ENCODE measurements at regions not wholly inside any gene's neighbourhood (a gene's known extent, or its start where the extent isn't known, plus 50 kb on each side); places are given as distances from the start of the nearest gene placed in this dataset.
A peak's percentile ranks its signal among the peaks of the same experiment; 100 is the strongest.

GRCh38 chr2:191757208-191757607 is 79.3 kb downstream of the NABP1 start:
- Mint-ChIP-seq H3K9me3 (ENCODE audit: unreplicated experiment) (no peaks in the 10 kb centered on the region), H3K36me3 (ENCODE audit: low read depth, unreplicated experiment) (no peaks in the 10 kb centered on the region), H3K27ac (ENCODE audit: unreplicated experiment) (no peak overlapping the region), H3K4me1 (ENCODE audit: low read depth, unreplicated experiment) (no peaks in the 10 kb centered on the region), H3K27me3 (ENCODE audit: low read depth, unreplicated experiment) (no peaks in the 10 kb centered on the region), H3K4me3 (ENCODE audit: unreplicated experiment) (no peak overlapping the region)
- Histone ChIP-seq H3K79me2 (ENCODE audit: insufficient read depth, low read length) (no peaks in the 10 kb centered on the region), H3K27me3 (ENCODE audit: insufficient read depth, low read length) (no peaks in the 10 kb centered on the region), H3K4me1 (ENCODE audit: insufficient read depth, low read length) (no peaks in the 10 kb centered on the region), H4K20me1 (ENCODE audit: insufficient read depth, low read length) (no peaks in the 10 kb centered on the region), H2AFZ (ENCODE audit: low read depth, low read length) (no peak overlapping the region), H3K9me3 (ENCODE audit: insufficient read depth, low read depth, low read length) (no peaks in the 10 kb centered on the region), H3K36me3 (ENCODE audit: insufficient read depth, low read length) (no peaks in the 10 kb centered on the region), H3K9ac (ENCODE audit: low read length) (no peak overlapping the region), H3K4me2 (ENCODE audit: low read length) (no peak overlapping the region), H3K4me3 (ENCODE audit: insufficient read depth, low read depth, low read length) (no peak overlapping the region), H3K27ac (ENCODE audit: low read depth, low read length) (no peak overlapping the region)
- FAIRE-seq (no peak), DNase-seq (ENCODE audit: low read depth) (no peak)
- TF ChIP-seq EZH2 (IDR thresholded peaks at IDR 0.05; ENCODE audit: insufficient read depth, low read length) (no peak), CTCF (IDR thresholded peaks at IDR 0.05; ENCODE audit: insufficient read depth, low read depth, low read length) (no peak)

GRCh38 chr2:191758518-191759507 is 80.9 kb downstream of the NABP1 start:
- no peaks in the 10 kb centered on the region for H3K27me3 Mint-ChIP-seq (ENCODE audit: low read depth, unreplicated experiment)
- no peak overlapping the region for H3K27ac Mint-ChIP-seq (ENCODE audit: unreplicated experiment)
- Histone ChIP-seq H3K79me2 (ENCODE audit: insufficient read depth, low read length) (no peaks in the 10 kb centered on the region), H3K27ac (ENCODE audit: low read depth, low read length) (no peak overlapping the region), H3K9ac (ENCODE audit: low read length) (no peak overlapping the region), H4K20me1 (ENCODE audit: insufficient read depth, low read length) (no peaks in the 10 kb centered on the region), H3K9me3 (ENCODE audit: insufficient read depth, low read depth, low read length) (no peaks in the 10 kb centered on the region), H3K27me3 (ENCODE audit: insufficient read depth, low read length) (no peaks in the 10 kb centered on the region), H3K4me3 (ENCODE audit: insufficient read depth, low read depth, low read length) (no peak overlapping the region), H3K36me3 (ENCODE audit: insufficient read depth, low read length) (no peaks in the 10 kb centered on the region), H3K4me2 (ENCODE audit: low read length) (no peak overlapping the region), H3K4me1 (ENCODE audit: insufficient read depth, low read length) (no peaks in the 10 kb centered on the region), H2AFZ (ENCODE audit: low read depth, low read length) (peak overlapping the region; percentile 31)
- FAIRE-seq (no peak), DNase-seq (ENCODE audit: low read depth) (peak; percentile 39)
- H3K9me3 Mint-ChIP-seq (ENCODE audit: unreplicated experiment): peaks cover 1% of the 10 kb centered on the region
- H3K4me3 Mint-ChIP-seq (ENCODE audit: unreplicated experiment): no peak overlapping the region
- no peak for TF ChIP-seq EZH2 (IDR thresholded peaks at IDR 0.05; ENCODE audit: insufficient read depth, low read length)
- TF ChIP-seq CTCF (IDR thresholded peaks at IDR 0.05; ENCODE audit: insufficient read depth, low read depth, low read length): peak; percentile 65
- no peaks in the 10 kb centered on the region for H3K4me1 Mint-ChIP-seq (ENCODE audit: low read depth, unreplicated experiment)
- no peaks in the 10 kb centered on the region for H3K36me3 Mint-ChIP-seq (ENCODE audit: low read depth, unreplicated experiment)

GRCh38 chr2:191759680-191760079 is 81.7 kb downstream of the NABP1 start:
- Mint-ChIP-seq H3K36me3 (ENCODE audit: low read depth, unreplicated experiment) (no peaks in the 10 kb centered on the region), H3K9me3 (ENCODE audit: unreplicated experiment) (peaks cover 1% of the 10 kb centered on the region), H3K4me3 (ENCODE audit: unreplicated experiment) (no peak overlapping the region), H3K27ac (ENCODE audit: unreplicated experiment) (no peak overlapping the region), H3K4me1 (ENCODE audit: low read depth, unreplicated experiment) (no peaks in the 10 kb centered on the region), H3K27me3 (ENCODE audit: low read depth, unreplicated experiment) (no peaks in the 10 kb centered on the region)
- Histone ChIP-seq H2AFZ (ENCODE audit: low read depth, low read length) (no peak overlapping the region), H3K4me2 (ENCODE audit: low read length) (no peak overlapping the region), H3K4me3 (ENCODE audit: insufficient read depth, low read depth, low read length) (no peak overlapping the region), H3K79me2 (ENCODE audit: insufficient read depth, low read length) (no peaks in the 10 kb centered on the region), H3K9ac (ENCODE audit: low read length) (no peak overlapping the region), H3K36me3 (ENCODE audit: insufficient read depth, low read length) (no peaks in the 10 kb centered on the region), H4K20me1 (ENCODE audit: insufficient read depth, low read length) (no peaks in the 10 kb centered on the region), H3K27me3 (ENCODE audit: insufficient read depth, low read length) (no peaks in the 10 kb centered on the region), H3K27ac (ENCODE audit: low read depth, low read length) (no peak overlapping the region), H3K9me3 (ENCODE audit: insufficient read depth, low read depth, low read length) (no peaks in the 10 kb centered on the region), H3K4me1 (ENCODE audit: insufficient read depth, low read length) (no peaks in the 10 kb centered on the region)
- FAIRE-seq (no peak), DNase-seq (ENCODE audit: low read depth) (no peak)
- no peak for TF ChIP-seq EZH2 (IDR thresholded peaks at IDR 0.05; ENCODE audit: insufficient read depth, low read length)
- TF ChIP-seq CTCF (IDR thresholded peaks at IDR 0.05; ENCODE audit: insufficient read depth, low read depth, low read length): no peak

All from astrocyte (in vitro differentiated cells and primary cell).